A172 (cell line): ENCODE measurements at regions not wholly inside any gene's neighbourhood (a gene's known extent, or its start where the extent isn't known, plus 50 kb on each side); places are given as distances from the start of the nearest gene placed in this dataset.

Source experiments
- DNase-seq: peaks from one replicate; pipeline ENCODE4 v3.0.0-alpha.2; 2015; ENCODE audit warnings: low spot score

GRCh38 chr11:56876621-56877275, 112.0 kb upstream of the OR5AK2 start:
- peak; percentile 31 for DNase-seq

GRCh38 chr11:56855217-56855616, 106.7 kb upstream of the OR9G4 start:
- no peak for DNase-seq

GRCh38 chr11:56852131-56852530, 103.6 kb upstream of the OR9G4 start:
- DNase-seq = no peak

GRCh38 chr11:56849852-56850251, 101.4 kb upstream of the OR9G4 start:
- no peak for DNase-seq

GRCh38 chr11:56849250-56849649, 100.8 kb upstream of the OR9G4 start:
- no peak for DNase-seq

GRCh38 chr11:56848141-56848809, 99.8 kb upstream of the OR9G4 start:
- DNase-seq = no peak

- DNase-seq = no peak
Measured at GRCh38 chr11:56846631-56847576, 98.4 kb upstream of the OR9G4 start.

- no peak for DNase-seq
Measured at GRCh38 chr11:56845121-56845732, 96.7 kb upstream of the OR9G4 start.

GRCh38 chr11:56843816-56844215, 95.3 kb upstream of the OR9G4 start:
- DNase-seq = no peak

GRCh38 chr11:56842814-56843794, 94.6 kb upstream of the OR9G4 start:
- no peak for DNase-seq

- peak; percentile 68 for DNase-seq
Measured at GRCh38 chr11:56841210-56841810, 92.8 kb upstream of the OR9G4 start.

- DNase-seq = peak; percentile 28
Measured at GRCh38 chr11:56827357-56827756, 78.9 kb upstream of the OR9G4 start.

GRCh38 chr11:56819916-56820315, 71.4 kb upstream of the OR9G4 start:
- DNase-seq = no peak

- no peak for DNase-seq
Measured at GRCh38 chr11:56817661-56818060, 69.2 kb upstream of the OR9G4 start.

- no peak for DNase-seq
Measured at GRCh38 chr11:56816259-56816658, 67.8 kb upstream of the OR9G4 start.

- DNase-seq = no peak
Measured at GRCh38 chr11:56808326-56808725, 59.8 kb upstream of the OR9G4 start.

GRCh38 chr11:56799691-56800210, 51.3 kb upstream of the OR9G4 start:
- no peak for DNase-seq
